SW480 (cell line): ENCODE measurements at regions not wholly inside any gene's neighbourhood (a gene's known extent, or its start where the extent isn't known, plus 50 kb on each side); places are given as distances from the start of the nearest gene placed in this dataset.

Source experiments
- DNase-seq: peaks from one replicate; pipeline ENCODE4 v3.0.0-alpha.2; 2016; ENCODE audit warnings: low spot score

GRCh38 chr6:168968801-168969200 is 284.8 kb downstream of the THBS2 start:
- no peak for DNase-seq

- DNase-seq = peak; percentile 92
Measured at GRCh38 chr6:168968228-168968627, 285.4 kb downstream of the THBS2 start.

- DNase-seq = no peak
Measured at GRCh38 chr6:168967281-168967925, 286.2 kb downstream of the THBS2 start.

- no peak for DNase-seq
Measured at GRCh38 chr6:168964138-168964835, 289.4 kb downstream of the THBS2 start.

- no peak for DNase-seq
Measured at GRCh38 chr6:168962886-168963285, 290.8 kb downstream of the THBS2 start.

- DNase-seq = no peak
Measured at GRCh38 chr6:168961264-168961656, 292.4 kb downstream of the THBS2 start.

- DNase-seq = no peak
Measured at GRCh38 chr6:168960551-168961263, 292.9 kb downstream of the THBS2 start.

- DNase-seq = no peak
Measured at GRCh38 chr6:168959696-168960095, 293.9 kb downstream of the THBS2 start.

- peak; percentile 71 for DNase-seq
Measured at GRCh38 chr6:168956884-168957730, 296.5 kb downstream of the THBS2 start.

GRCh38 chr6:168956141-168956838 is 297.4 kb downstream of the THBS2 start:
- no peak for DNase-seq

- no peak for DNase-seq
Measured at GRCh38 chr6:168953461-168953860, 300.2 kb downstream of the THBS2 start.

- no peak for DNase-seq
Measured at GRCh38 chr6:168951217-168951616, 302.4 kb downstream of the THBS2 start.

GRCh38 chr6:168950858-168951214 is 302.8 kb downstream of the THBS2 start:
- DNase-seq = no peak

GRCh38 chr6:168949981-168950857 is 303.4 kb downstream of the THBS2 start:
- no peak for DNase-seq

GRCh38 chr6:168948990-168949531 is 304.6 kb downstream of the THBS2 start:
- no peak for DNase-seq

GRCh38 chr6:168948002-168948401 is 305.6 kb downstream of the THBS2 start:
- no peak for DNase-seq

- no peak for DNase-seq
Measured at GRCh38 chr6:168943231-168943905, 310.3 kb downstream of the THBS2 start.

GRCh38 chr6:168942646-168943045 is 311.0 kb downstream of the THBS2 start:
- no peak for DNase-seq

GRCh38 chr6:168941036-168941435 is 312.6 kb downstream of the THBS2 start:
- DNase-seq = no peak

GRCh38 chr6:168939796-168940195 is 313.9 kb downstream of the THBS2 start:
- DNase-seq = no peak
